PC-3 (cell line): ENCODE measurements at regions not wholly inside any gene's neighbourhood (a gene's known extent, or its start where the extent isn't known, plus 50 kb on each side); places are given as distances from the start of the nearest gene placed in this dataset.

Experiments used
- ATAC-seq: fragments of 200-7000 bp; cut with Tn5 transposase; 2 replicates; pipeline ENCODE4 v1.9.1; 2020; ENCODE audit warnings: mild to moderate bottlenecking, moderate library complexity
- BruUV-seq: library from RNA; stranded (reverse); fragments of 400-500 nt; replicated peaks from 2 replicates; lab custom pipeline; 2021; lab: Mats Ljungman, UMichigan
- CTCF ChIA-PET: fragments of 300-600 bp; sonication (Branson Sonifier 250); formaldehyde crosslinking; loops from one replicate; lab custom pipeline; 2022; ENCODE audit warnings: antibody characterized with exemption; lab: Charles Lee
- POLR2A ChIA-PET: fragments of 300-600 bp; sonication (Branson Sonifier 250); formaldehyde crosslinking; loops from one replicate; lab custom pipeline; 2022; ENCODE audit warnings: antibody characterized with exemption; ENCODE audit not compliant: unreplicated experiment; lab: Charles Lee
- DNase-seq: peaks from one replicate; pipeline ENCODE4 v3.0.0-alpha.2; 2015
- H2AFZ ChIP-seq: fragments of 300-600 bp; sonication (generic); 2 replicates; pipeline ENCODE4 v1.6.0; 2016; ENCODE audit warnings: antibody characterized with exemption, low read length
- H3F3A ChIP-seq: fragments of 300-600 bp; sonication (generic); one replicate; pipeline ENCODE4 v1.6.0; 2017; ENCODE audit warnings: antibody characterized with exemption, low read length, control low read depth, mild to moderate bottlenecking; ENCODE audit not compliant: unreplicated experiment
- H3K27ac ChIP-seq: fragments of 300-600 bp; sonication (generic); 2 replicates; pipeline ENCODE4 v1.5.1; 2016; ENCODE audit warnings: mild to moderate bottlenecking, low read length
- H3K27me3 ChIP-seq: fragments of 300-600 bp; sonication (generic); 2 replicates; pipeline ENCODE4 v1.6.1; 2016; ENCODE audit warnings: low read length, mixed read lengths
- H3K36me3 ChIP-seq: fragments of 300-600 bp; sonication (generic); 2 replicates; pipeline ENCODE4 v1.6.1; 2016; ENCODE audit warnings: low read depth, mixed run types, low read length, mixed read lengths
- H3K4me1 ChIP-seq: fragments of 300-600 bp; sonication (generic); 2 replicates; pipeline ENCODE4 v1.5.1; 2016; ENCODE audit warnings: low read length; ENCODE audit not compliant: insufficient read depth
- H3K4me2 ChIP-seq: fragments of 300-600 bp; sonication (generic); 2 replicates; pipeline ENCODE4 v1.6.0; 2016; ENCODE audit warnings: low read length
- H3K4me3 ChIP-seq: fragments of 300-600 bp; sonication (generic); 2 replicates; pipeline ENCODE4 v1.5.1; 2016; ENCODE audit warnings: mild to moderate bottlenecking, low read length, mixed read lengths
- H3K79me2 ChIP-seq: fragments of 300-600 bp; sonication (generic); 2 replicates; pipeline ENCODE4 v1.6.1; 2017; ENCODE audit warnings: low read length, mixed read lengths
- H3K9ac ChIP-seq: fragments of 300-600 bp; sonication (generic); 2 replicates; pipeline ENCODE4 v1.6.0; 2016; ENCODE audit warnings: mild to moderate bottlenecking, low read length
- H3K9me2 ChIP-seq: fragments of 300-600 bp; sonication (generic); replicated peaks from 2 replicates; pipeline ENCODE4 v1.6.1; 2016; ENCODE audit warnings: mixed run types, low read length, mixed read lengths
- H3K9me3 ChIP-seq: fragments of 300-600 bp; sonication (generic); 2 replicates; pipeline ENCODE4 v1.6.1; 2016; ENCODE audit warnings: low read length, mixed read lengths
- H4K20me1 ChIP-seq: fragments of 300-600 bp; sonication (generic); 2 replicates; pipeline ENCODE4 v1.6.1; 2016; ENCODE audit warnings: low read length, mixed read lengths
- CTCF ChIP-seq: fragments of 300-600 bp; sonication (generic); conservative IDR thresholded peaks from 2 replicates; pipeline ENCODE4 v1.5.1; 2017; ENCODE audit warnings: antibody characterized with exemption, low read depth, mild to moderate bottlenecking, low read length
- EZH2 ChIP-seq: fragments of 300-600 bp; sonication (generic); IDR thresholded peaks from one replicate; pipeline ENCODE4 v1.6.1; 2017; ENCODE audit warnings: antibody characterized with exemption, mild to moderate bottlenecking, low read length; ENCODE audit not compliant: unreplicated experiment
- EZH2phosphoT487 ChIP-seq: fragments of 300-600 bp; sonication (generic); IDR thresholded peaks from 2 replicates; pipeline ENCODE4 v1.6.1; 2018; ENCODE audit warnings: mild to moderate bottlenecking, antibody characterized with exemption, low read length, borderline replicate concordance
- intact Hi-C: fragments of 100-400 bp; cut with micrococcal nuclease; formaldehyde crosslinking; loops from 2 replicates; pipeline ENCODE4 v1.9.0; 2023

GRCh38 chr18:47469576-47469975 lies 218.1 kb upstream of the SKOR2 start:
- DNase-seq (no peak), ATAC-seq (no peak)
- intact Hi-C loops: no loop called here
- no peaks in the 10 kb centered on the region for H3K36me3 ChIP-seq
- H3K27ac ChIP-seq: no peak overlapping the region
- H3K4me2 ChIP-seq: no peak overlapping the region
- H3K27me3 ChIP-seq: no peaks in the 10 kb centered on the region
- H3K9me2 ChIP-seq: no peaks in the 10 kb centered on the region
- no peak overlapping the region for H2AFZ ChIP-seq
- no peaks in the 10 kb centered on the region for H3F3A ChIP-seq
- H4K20me1 ChIP-seq: no peaks in the 10 kb centered on the region
- no peak for TF ChIP-seq EZH2
- H3K9ac ChIP-seq: no peak overlapping the region
- no peaks in the 10 kb centered on the region for H3K79me2 ChIP-seq
- no peaks in the 10 kb centered on the region for H3K9me3 ChIP-seq
- ChIA-PET POLR2A (no interaction called here), CTCF (no interaction called here)
- no TSS peak for BruUV-seq
- no peaks in the 10 kb centered on the region for H3K4me1 ChIP-seq
- H3K4me3 ChIP-seq: no peak overlapping the region

DNA sequence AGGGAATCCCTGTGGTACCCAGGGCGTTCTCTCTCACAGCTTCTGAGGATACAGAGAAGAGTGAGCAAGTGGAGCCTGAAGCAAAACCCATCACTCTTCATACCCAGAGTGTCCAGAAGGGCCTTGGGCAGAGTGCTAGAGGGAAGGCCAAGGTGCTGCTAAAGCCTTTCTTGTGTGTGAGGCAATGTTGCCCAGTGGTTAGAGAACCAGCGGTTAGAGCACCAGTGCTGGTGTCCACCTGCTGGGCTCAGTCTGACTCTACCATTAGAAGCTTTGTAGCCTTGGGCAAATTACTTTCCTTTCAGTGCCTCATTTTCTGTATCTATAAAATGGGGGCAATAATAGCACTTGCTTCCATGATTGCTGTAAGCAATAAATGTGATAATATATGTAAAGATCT lies 210.5 kb upstream of the SKOR2 start:
- no TSS peak for BruUV-seq
- DNase-seq (no peak), ATAC-seq (no peak)
- no peaks in the 10 kb centered on the region for H4K20me1 ChIP-seq
- no peak overlapping the region for H3K4me3 ChIP-seq
- no peak overlapping the region for H3K27ac ChIP-seq
- no peaks in the 10 kb centered on the region for H3F3A ChIP-seq
- no peaks in the 10 kb centered on the region for H3K36me3 ChIP-seq
- H3K9me3 ChIP-seq: no peaks in the 10 kb centered on the region
- H3K27me3 ChIP-seq: no peaks in the 10 kb centered on the region
- H3K79me2 ChIP-seq: no peaks in the 10 kb centered on the region
- ChIA-PET POLR2A (no interaction called here), CTCF (no interaction called here)
- H3K9me2 ChIP-seq: no peaks in the 10 kb centered on the region
- no peak for TF ChIP-seq CTCF
- TF ChIP-seq EZH2phosphoT487: no peak
- no peak for TF ChIP-seq EZH2
- H3K9ac ChIP-seq: no peak overlapping the region
- intact Hi-C loops: no loop called here
- H3K4me1 ChIP-seq: no peaks in the 10 kb centered on the region
- H2AFZ ChIP-seq: no peak overlapping the region
- H3K4me2 ChIP-seq: no peak overlapping the region

GRCh38 chr18:47461406-47461948 lies 210.0 kb upstream of the SKOR2 start:
- intact Hi-C loops: no loop called here
- Histone ChIP-seq H3K9ac (no peak overlapping the region), H3K4me2 (no peak overlapping the region), H3K27me3 (no peaks in the 10 kb centered on the region), H2AFZ (no peak overlapping the region), H4K20me1 (no peaks in the 10 kb centered on the region), H3K36me3 (no peaks in the 10 kb centered on the region), H3K4me1 (no peaks in the 10 kb centered on the region), H3K4me3 (no peak overlapping the region), H3K27ac (no peak overlapping the region), H3K9me2 (no peaks in the 10 kb centered on the region), H3K79me2 (no peaks in the 10 kb centered on the region), H3K9me3 (no peaks in the 10 kb centered on the region), H3F3A (no peaks in the 10 kb centered on the region)
- TF ChIP-seq EZH2phosphoT487 (no peak), CTCF (no peak)
- ChIA-PET CTCF (no interaction called here), POLR2A (no interaction called here)
- DNase-seq: no peak
- ATAC-seq: no peak
- BruUV-seq: no TSS peak
